Breast epithelium (tissue), 3 donors: ENCODE measurements at regions not wholly inside any gene's neighbourhood (a gene's known extent, or its start where the extent isn't known, plus 50 kb on each side); places are given as distances from the start of the nearest gene placed in this dataset.

Experiments
- CTCF ChIP-seq, 3 donors: fragments of 450-650 bp; IDR thresholded peaks; one replicate each; pipeline ENCODE4 v1.5.1; 2016 to 2017; ENCODE audit warnings: antibody characterized with exemption in 3 of 3, mild to moderate bottlenecking in 3 of 3, moderate library complexity in 3 of 3
- POLR2A ChIP-seq: fragments of 450-650 bp; IDR thresholded peaks from one replicate; pipeline ENCODE4 v1.6.1; 2016; ENCODE audit warnings: antibody characterized with exemption, mild to moderate bottlenecking, moderate library complexity

- TF ChIP-seq CTCF (IDR thresholded peaks at IDR 0.05) (no peak), POLR2A (no peak)
These were observed 110.8 kb downstream of the TDRD15 start for GRCh38 chr2:21234464-21235120.
